A673 (cell line): ENCODE measurements at regions not wholly inside any gene's neighbourhood (a gene's known extent, or its start where the extent isn't known, plus 50 kb on each side); places are given as distances from the start of the nearest gene placed in this dataset.

Experiments
- CTCF ChIP-seq: fragments of 300-800, 200-600 bp; sonication (generic); conservative IDR thresholded peaks from 2 replicates; pipeline ENCODE4 v1.5.1; 2017; ENCODE audit warnings: low read depth, mild to moderate bottlenecking, antibody characterized with exemption, low read length, moderate library complexity, mixed read lengths
- EZH2 ChIP-seq: fragments of 200-600 bp; sonication (generic); IDR thresholded peaks from 2 replicates; pipeline ENCODE4 v1.6.1; 2017; ENCODE audit warnings: borderline replicate concordance, low read depth, mild to moderate bottlenecking, mixed read lengths, antibody characterized with exemption, low read length; ENCODE audit not compliant: poor library complexity, severe bottlenecking

GRCh38 chr6:133046576-133046975 is 194.6 kb upstream of the EYA4 start:
- TF ChIP-seq CTCF (no peak), EZH2 (no peak)
